ENCODE measurements at regions not wholly inside any gene's neighbourhood (a gene's known extent, or its start where the extent isn't known, plus 50 kb on each side); places are given as distances from the start of the nearest gene placed in this dataset.
A peak's percentile ranks its signal among the peaks of the same experiment; 100 is the strongest.
"Not testable (repeated sequence)": the region's sequence is repeated elsewhere in the genome, so short reads cannot be mapped to it uniquely, and the experiment has no call there.

- H3K27me3 Mint-ChIP-seq, result peaks cover 27% of the 10 kb centered on the region
- no peaks in the 10 kb centered on the region for H3K4me1 Mint-ChIP-seq
- H3K27ac Mint-ChIP-seq, result no peak overlapping the region
Observed at GRCh38 chr9:124132671-124133147, 121.1 kb downstream of the LHX2 start.

GRCh38 chr9:124133727-124134126 is 122.2 kb downstream of the LHX2 start:
- ATAC-seq (ENCODE audit: low read depth) (peak; percentile 68), DNase-seq (no peak)
- H3K4me1 Mint-ChIP-seq, result no peaks in the 10 kb centered on the region
- peaks cover 34% of the 10 kb centered on the region for H3K27me3 Mint-ChIP-seq
- POLR2A ChIA-PET, result interaction anchor here (0.7 to 1.0 kb wide), 2 partner anchors 83 to 232 kb away, joined by 4 to 6 read pairs; no protein-coding TSS in a partner anchor
- H3K36me3 Mint-ChIP-seq, result no peaks in the 10 kb centered on the region
- H3K27ac Mint-ChIP-seq, result no peak overlapping the region
- H3K4me3 Mint-ChIP-seq, result no peak overlapping the region
- no peaks in the 10 kb centered on the region for H3K9me3 Mint-ChIP-seq

More at GRCh38 chr9:124132671-124133147, 121.1 kb downstream of the LHX2 start:
- no peaks in the 10 kb centered on the region for H3K9me3 Mint-ChIP-seq
- POLR2A ChIA-PET, result no interaction called here
- no peaks in the 10 kb centered on the region for H3K36me3 Mint-ChIP-seq
- ATAC-seq (ENCODE audit: low read depth) (no peak), DNase-seq (no peak)
- no peak overlapping the region for H3K4me3 Mint-ChIP-seq

- DNase-seq, result no peak
- Mint-ChIP-seq H3K4me1 (no peaks in the 10 kb centered on the region), H3K36me3 (no peaks in the 10 kb centered on the region), H3K4me3 (no peak overlapping the region), H3K9me3 (no peaks in the 10 kb centered on the region), H3K27ac (no peak overlapping the region), H3K27me3 (peaks cover 30% of the 10 kb centered on the region)
- no peak for ATAC-seq (ENCODE audit: low read depth)
- POLR2A ChIA-PET, result interaction anchor here (1.0 kb wide), 1 partner anchor 82 kb away, joined by 6 read pairs; no protein-coding TSS in a partner anchor
Observed at GRCh38 chr9:124134526-124134925, 123.0 kb downstream of the LHX2 start.

- no peak for DNase-seq
- POLR2A ChIA-PET, result no interaction called here
- no peak for ATAC-seq (ENCODE audit: low read depth)
- H3K27ac Mint-ChIP-seq, result no peak overlapping the region
- H3K4me3 Mint-ChIP-seq, result no peak overlapping the region
- peaks cover 27% of the 10 kb centered on the region for H3K27me3 Mint-ChIP-seq
- no peaks in the 10 kb centered on the region for H3K9me3 Mint-ChIP-seq
- no peaks in the 10 kb centered on the region for H3K4me1 Mint-ChIP-seq
- no peaks in the 10 kb centered on the region for H3K36me3 Mint-ChIP-seq
Observed at GRCh38 chr9:124135813-124136365, 121.9 kb upstream of the NEK6 start.

- no peaks in the 10 kb centered on the region for H3K4me1 Mint-ChIP-seq
- POLR2A ChIA-PET, result no interaction called here
- no peaks in the 10 kb centered on the region for H3K9me3 Mint-ChIP-seq
- H3K27ac Mint-ChIP-seq, result no peak overlapping the region
- no peak for ATAC-seq (ENCODE audit: low read depth)
- H3K27me3 Mint-ChIP-seq, result peaks cover 23% of the 10 kb centered on the region
- no peak for DNase-seq
- no peak overlapping the region for H3K4me3 Mint-ChIP-seq
- no peaks in the 10 kb centered on the region for H3K36me3 Mint-ChIP-seq
Observed at GRCh38 chr9:124137009-124137943, 120.5 kb upstream of the NEK6 start.

GRCh38 chr9:124137944-124138335 is 119.8 kb upstream of the NEK6 start:
- no peak for ATAC-seq (ENCODE audit: low read depth)
- DNase-seq, result no peak
- Mint-ChIP-seq H3K4me3 (no peak overlapping the region), H3K4me1 (no peaks in the 10 kb centered on the region), H3K36me3 (no peaks in the 10 kb centered on the region), H3K27ac (no peak overlapping the region), H3K9me3 (no peaks in the 10 kb centered on the region), H3K27me3 (peaks cover 17% of the 10 kb centered on the region)
- POLR2A ChIA-PET, result no interaction called here

GRCh38 chr9:124139001-124139400 is 118.7 kb upstream of the NEK6 start:
- Mint-ChIP-seq H3K36me3 (no peaks in the 10 kb centered on the region), H3K4me1 (no peaks in the 10 kb centered on the region), H3K9me3 (no peaks in the 10 kb centered on the region), H3K27me3 (peaks cover 20% of the 10 kb centered on the region), H3K27ac (no peak overlapping the region), H3K4me3 (no peak overlapping the region)
- DNase-seq (no peak), ATAC-seq (ENCODE audit: low read depth) (no peak)
- POLR2A ChIA-PET, result no interaction called here

GRCh38 chr9:124140941-124141568 is 116.7 kb upstream of the NEK6 start:
- Mint-ChIP-seq H3K27ac (no peak overlapping the region), H3K9me3 (no peaks in the 10 kb centered on the region), H3K27me3 (peaks cover 20% of the 10 kb centered on the region), H3K4me3 (no peak overlapping the region), H3K4me1 (no peaks in the 10 kb centered on the region), H3K36me3 (no peaks in the 10 kb centered on the region)
- DNase-seq (no peak), ATAC-seq (ENCODE audit: low read depth) (no peak)
- POLR2A ChIA-PET, result no interaction called here

- DNase-seq; H3K4me1 Mint-ChIP-seq; ATAC-seq (ENCODE audit: low read depth); POLR2A ChIA-PET; H3K27ac Mint-ChIP-seq; H3K4me3 Mint-ChIP-seq; H3K9me3 Mint-ChIP-seq; H3K36me3 Mint-ChIP-seq: not testable (repeated sequence)
- H3K27me3 Mint-ChIP-seq, result peaks cover 21% of the 10 kb centered on the region
Observed at GRCh38 chr9:124144561-124145123, 113.1 kb upstream of the NEK6 start.

- no peak for DNase-seq
- POLR2A ChIA-PET, result no interaction called here
Observed at GRCh38 chr9:124146031-124146561, 111.7 kb upstream of the NEK6 start.

GRCh38 chr9:124149992-124150391 is 107.8 kb upstream of the NEK6 start:
- POLR2A ChIA-PET, result no interaction called here
- Mint-ChIP-seq H3K36me3 (no peaks in the 10 kb centered on the region), H3K27ac (no peak overlapping the region), H3K4me3 (no peak overlapping the region), H3K9me3 (peaks cover 1% of the 10 kb centered on the region), H3K27me3 (peaks cover 56% of the 10 kb centered on the region), H3K4me1 (peaks cover 3% of the 10 kb centered on the region)
- DNase-seq (no peak), ATAC-seq (ENCODE audit: low read depth) (no peak)

More at GRCh38 chr9:124146031-124146561, 111.7 kb upstream of the NEK6 start:
- H3K9me3 Mint-ChIP-seq, result peaks cover 1% of the 10 kb centered on the region
- H3K27ac Mint-ChIP-seq, result no peak overlapping the region
- no peaks in the 10 kb centered on the region for H3K36me3 Mint-ChIP-seq
- no peaks in the 10 kb centered on the region for H3K4me1 Mint-ChIP-seq
- H3K27me3 Mint-ChIP-seq, result peaks cover 32% of the 10 kb centered on the region
- H3K4me3 Mint-ChIP-seq, result no peak overlapping the region
- ATAC-seq (ENCODE audit: low read depth), result no peak

GRCh38 chr9:124163760-124164255 is 93.9 kb upstream of the NEK6 start:
- no peak for DNase-seq
- Mint-ChIP-seq H3K9me3 (peaks cover 7% of the 10 kb centered on the region), H3K27me3 (peaks cover 69% of the 10 kb centered on the region), H3K4me3 (no peak overlapping the region), H3K27ac (no peak overlapping the region), H3K36me3 (peaks cover 1% of the 10 kb centered on the region), H3K4me1 (no peaks in the 10 kb centered on the region)
- no peak for ATAC-seq (ENCODE audit: low read depth)
- POLR2A ChIA-PET, result no interaction called here

GRCh38 chr9:124164811-124165210 is 92.9 kb upstream of the NEK6 start:
- POLR2A ChIA-PET, result no interaction called here
- H3K9me3 Mint-ChIP-seq, result peaks cover 7% of the 10 kb centered on the region
- H3K36me3 Mint-ChIP-seq, result peaks cover 1% of the 10 kb centered on the region
- no peak overlapping the region for H3K27ac Mint-ChIP-seq
- ATAC-seq (ENCODE audit: low read depth), result no peak
- no peak overlapping the region for H3K4me3 Mint-ChIP-seq
- DNase-seq, result no peak
- H3K4me1 Mint-ChIP-seq, result no peaks in the 10 kb centered on the region
- peaks cover 71% of the 10 kb centered on the region for H3K27me3 Mint-ChIP-seq
